Activated T-helper 17 cell treated with anti-CD3 and anti-CD28 coated beads, Interleukin-2, amount 50 U/mL, for 72 hours (primary cell): ENCODE measurements at regions not wholly inside any gene's neighbourhood (a gene's known extent, or its start where the extent isn't known, plus 50 kb on each side); places are given as distances from the start of the nearest gene placed in this dataset.

Experiments used
- ATAC-seq: fragments of 150-1000 bp; cut with Tn5 transposase; replicated peaks from 2 replicates; pipeline ENCODE4 v1.10.0; 2021; ENCODE audit warnings: mild to moderate bottlenecking, moderate library complexity
- H3K27ac Mint-ChIP-seq: one replicate; pipeline ENCODE4 v1.8.0; 2022; ENCODE audit warnings: mixed read lengths
- H3K27me3 Mint-ChIP-seq: one replicate; pipeline ENCODE4 v1.8.0; 2022; ENCODE audit warnings: mixed read lengths
- H3K36me3 Mint-ChIP-seq: one replicate; pipeline ENCODE4 v1.8.0; 2022; ENCODE audit warnings: low read depth, mild to moderate bottlenecking, mixed read lengths
- H3K4me1 Mint-ChIP-seq: one replicate; pipeline ENCODE4 v1.8.0; 2022; ENCODE audit warnings: mixed read lengths
- H3K4me3 Mint-ChIP-seq: one replicate; pipeline ENCODE4 v1.8.0; 2022; ENCODE audit warnings: mild to moderate bottlenecking, mixed read lengths
- H3K9me3 Mint-ChIP-seq: one replicate; pipeline ENCODE4 v1.8.0; 2022; ENCODE audit warnings: mixed read lengths

DNA sequence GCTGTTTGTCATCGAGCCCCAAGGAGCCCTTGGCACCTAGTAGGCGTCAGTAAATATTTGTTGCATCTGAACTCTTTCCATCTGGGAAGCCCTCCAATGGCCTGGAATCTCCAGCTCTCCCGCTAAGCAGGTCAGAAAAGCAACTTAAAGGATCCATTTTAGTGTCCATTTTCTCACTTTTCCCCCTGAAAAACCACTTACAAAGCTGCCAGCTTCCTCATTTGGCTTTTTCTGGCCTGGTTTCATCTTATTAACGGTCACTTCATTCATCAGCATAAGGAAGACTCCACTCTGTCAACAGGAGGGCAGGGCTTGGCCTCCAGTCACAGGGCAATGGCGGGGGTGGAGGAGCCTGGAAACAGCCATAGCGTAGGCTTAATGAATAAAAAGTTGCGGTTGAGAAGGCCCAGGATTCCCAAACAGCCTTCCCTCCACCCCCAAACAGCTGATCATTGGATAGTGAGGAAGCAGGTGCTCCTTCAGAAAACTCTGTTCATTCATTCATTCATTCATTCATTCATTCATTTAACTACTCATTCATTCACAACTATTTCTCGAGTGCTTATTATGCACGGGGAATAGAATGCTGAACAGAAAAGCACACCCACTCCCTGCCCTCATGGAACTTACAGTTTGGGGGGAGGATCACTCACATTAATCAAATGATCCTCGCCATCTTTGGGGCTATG, 104.5 kb upstream of the RCN1 start:
- H3K9me3 Mint-ChIP-seq: no peaks in the 10 kb centered on the region
- H3K27me3 Mint-ChIP-seq: peaks cover 40% of the 10 kb centered on the region
- no peak for ATAC-seq

DNA sequence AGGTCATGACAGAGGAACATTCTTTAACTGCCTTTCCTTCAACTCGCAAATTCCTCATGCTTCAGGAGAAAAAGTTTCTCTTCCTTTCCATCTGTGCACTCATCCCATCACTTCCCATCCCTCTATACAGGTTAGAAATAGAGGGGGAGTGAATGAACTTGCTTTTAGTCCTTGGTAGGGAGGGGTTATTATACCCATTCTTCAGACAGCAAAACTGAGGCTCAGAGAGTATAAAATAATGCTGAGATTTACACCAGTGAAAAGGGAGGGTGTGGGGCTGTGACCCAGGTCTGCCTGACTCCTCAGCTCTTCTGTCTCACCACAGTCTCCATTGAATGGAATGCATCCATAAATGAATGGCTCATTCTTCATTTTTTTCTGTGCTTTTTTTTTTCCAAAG, 109.4 kb upstream of the RCN1 start:
- no peaks in the 10 kb centered on the region for H3K9me3 Mint-ChIP-seq
- H3K4me1 Mint-ChIP-seq: no peaks in the 10 kb centered on the region
- no peak for ATAC-seq
- no peaks in the 10 kb centered on the region for H3K36me3 Mint-ChIP-seq
- peaks cover 33% of the 10 kb centered on the region for H3K27me3 Mint-ChIP-seq
- H3K27ac Mint-ChIP-seq: no peak overlapping the region
- H3K4me3 Mint-ChIP-seq: no peak overlapping the region

More for the DNA sequence above, 104.5 kb upstream of the RCN1 start:
- no peak overlapping the region for H3K4me3 Mint-ChIP-seq
- H3K4me1 Mint-ChIP-seq: no peaks in the 10 kb centered on the region
- H3K36me3 Mint-ChIP-seq: no peaks in the 10 kb centered on the region
- H3K27ac Mint-ChIP-seq: no peak overlapping the region

DNA sequence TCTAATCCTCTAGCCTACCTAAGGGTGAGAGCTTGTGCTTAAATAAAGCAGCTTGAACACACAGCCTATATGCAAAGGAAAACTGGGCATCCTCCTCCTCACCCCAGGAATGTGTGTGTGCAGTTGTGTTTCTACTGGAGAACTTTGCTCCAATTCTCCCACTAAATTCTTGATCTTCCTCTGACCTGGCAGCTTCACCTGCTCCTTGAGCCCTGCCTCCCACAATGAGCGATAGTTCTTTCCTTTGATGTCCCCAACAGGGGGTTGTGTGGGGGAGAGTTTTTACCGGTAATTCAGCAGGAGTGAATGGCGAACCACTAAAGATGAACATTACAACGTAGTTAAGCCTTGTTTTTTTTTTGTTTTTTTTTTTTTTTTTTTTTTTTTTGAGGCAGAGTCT, 113.5 kb upstream of the RCN1 start:
- Mint-ChIP-seq H3K4me3 (no peak overlapping the region), H3K27ac (no peak overlapping the region), H3K27me3 (peaks cover 30% of the 10 kb centered on the region), H3K9me3 (no peaks in the 10 kb centered on the region), H3K36me3 (no peaks in the 10 kb centered on the region), H3K4me1 (no peaks in the 10 kb centered on the region)
- ATAC-seq: no peak

DNA sequence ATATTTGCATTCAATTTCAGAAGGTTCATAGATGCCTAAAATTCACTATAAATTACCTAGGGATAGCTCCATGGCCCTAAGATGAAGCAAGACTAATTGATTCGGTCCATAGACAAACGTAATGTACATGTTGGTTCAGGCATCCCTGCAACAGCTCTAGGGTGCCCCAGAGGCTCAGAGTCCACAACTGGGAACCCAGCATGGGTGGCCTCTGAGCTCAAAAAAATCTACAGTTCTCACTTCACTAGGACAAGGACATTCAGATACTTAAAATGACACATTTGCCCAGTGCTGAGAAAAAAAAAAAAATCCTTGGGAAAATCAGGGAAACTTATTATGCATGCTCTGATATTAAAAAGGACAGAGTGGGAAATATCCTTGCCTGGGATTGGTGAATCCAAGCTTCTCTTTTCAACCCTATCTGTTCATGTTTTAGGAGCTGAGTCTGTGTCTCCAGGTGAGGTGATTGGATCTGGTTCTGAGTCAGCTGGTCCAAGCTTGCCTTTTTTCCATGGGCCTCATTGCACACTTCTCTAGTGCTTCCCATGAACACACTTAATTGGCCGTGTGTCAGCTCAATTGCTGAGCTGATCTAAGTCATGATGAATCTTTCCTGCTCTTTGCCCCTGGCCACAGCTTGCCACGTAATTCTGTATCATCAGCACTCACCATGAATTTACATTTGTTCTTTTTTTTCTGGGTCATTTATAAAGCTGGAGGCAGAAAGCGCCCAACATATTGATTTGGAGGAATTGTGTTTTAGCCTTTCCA, 116.3 kb upstream of the RCN1 start:
- no peaks in the 10 kb centered on the region for H3K9me3 Mint-ChIP-seq
- no peaks in the 10 kb centered on the region for H3K4me1 Mint-ChIP-seq
- H3K36me3 Mint-ChIP-seq: no peaks in the 10 kb centered on the region
- no peak overlapping the region for H3K4me3 Mint-ChIP-seq
- ATAC-seq: peak; percentile 51
- H3K27ac Mint-ChIP-seq: no peak overlapping the region
- peaks cover 19% of the 10 kb centered on the region for H3K27me3 Mint-ChIP-seq

DNA sequence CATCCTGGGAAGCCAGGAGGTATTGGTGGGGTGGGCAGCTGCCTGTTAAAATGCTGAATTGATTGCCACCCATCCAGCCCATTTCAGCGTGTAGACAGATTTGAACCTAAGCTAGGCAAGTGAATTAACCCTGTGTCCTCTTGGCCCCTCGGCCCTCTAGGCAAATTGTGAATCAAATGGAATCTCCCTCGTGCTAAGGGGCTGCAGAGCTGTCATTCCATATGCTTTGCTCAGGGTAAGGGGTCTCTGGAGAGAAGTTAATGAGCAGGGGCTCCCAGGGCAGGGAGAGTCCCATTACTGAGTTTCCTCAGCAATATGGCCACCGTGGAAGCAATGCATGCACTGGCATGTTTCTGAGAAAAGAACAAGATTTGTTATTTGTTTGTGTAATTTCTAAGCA, 117.7 kb upstream of the RCN1 start:
- no peak for ATAC-seq
- Mint-ChIP-seq H3K36me3 (no peaks in the 10 kb centered on the region), H3K4me3 (no peak overlapping the region), H3K27ac (no peak overlapping the region), H3K27me3 (peaks cover 21% of the 10 kb centered on the region), H3K9me3 (no peaks in the 10 kb centered on the region), H3K4me1 (no peaks in the 10 kb centered on the region)

DNA sequence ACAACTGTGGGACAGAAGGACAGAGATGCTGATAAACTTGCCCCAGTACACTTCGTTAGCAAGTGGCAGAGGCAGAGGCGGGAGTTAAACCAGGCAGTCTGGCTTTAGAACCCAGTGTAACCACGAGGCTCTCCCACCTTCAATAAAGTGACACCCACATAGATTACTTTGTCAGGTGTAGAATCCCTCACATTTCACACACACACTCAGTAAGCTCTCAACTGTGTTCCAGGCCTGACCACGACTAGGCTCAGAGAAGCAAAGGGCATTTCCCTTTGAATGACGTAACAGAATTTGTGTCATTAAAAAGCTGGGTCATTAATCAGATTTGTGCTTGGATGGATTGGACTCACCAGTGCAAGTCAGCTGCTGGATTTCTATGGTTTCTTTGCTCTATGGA, 118.3 kb upstream of the RCN1 start:
- Mint-ChIP-seq H3K4me1 (no peaks in the 10 kb centered on the region), H3K27ac (no peak overlapping the region), H3K4me3 (no peak overlapping the region), H3K27me3 (peaks cover 16% of the 10 kb centered on the region), H3K9me3 (no peaks in the 10 kb centered on the region), H3K36me3 (no peaks in the 10 kb centered on the region)
- ATAC-seq: no peak

DNA sequence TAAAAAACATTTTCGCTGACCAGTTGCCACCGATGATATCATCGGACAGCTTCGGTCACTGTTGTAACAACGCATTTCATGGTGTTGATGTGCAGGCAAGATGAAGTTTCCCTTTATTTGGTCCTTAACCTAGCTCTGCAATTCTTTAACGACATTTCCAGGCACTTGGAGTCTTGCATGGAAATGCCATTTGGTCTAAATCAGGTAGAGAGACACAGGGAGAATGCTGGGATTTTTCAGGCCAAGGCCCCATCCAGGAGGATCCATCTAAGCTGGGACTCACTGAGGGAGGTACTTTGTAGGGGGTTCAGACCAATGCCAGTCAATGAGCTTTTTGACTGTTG, 121.5 kb upstream of the RCN1 start:
- Mint-ChIP-seq H3K4me3 (no peak overlapping the region), H3K27ac (no peak overlapping the region), H3K9me3 (no peaks in the 10 kb centered on the region), H3K4me1 (no peaks in the 10 kb centered on the region), H3K27me3 (peaks cover 8% of the 10 kb centered on the region), H3K36me3 (no peaks in the 10 kb centered on the region)
- no peak for ATAC-seq

DNA sequence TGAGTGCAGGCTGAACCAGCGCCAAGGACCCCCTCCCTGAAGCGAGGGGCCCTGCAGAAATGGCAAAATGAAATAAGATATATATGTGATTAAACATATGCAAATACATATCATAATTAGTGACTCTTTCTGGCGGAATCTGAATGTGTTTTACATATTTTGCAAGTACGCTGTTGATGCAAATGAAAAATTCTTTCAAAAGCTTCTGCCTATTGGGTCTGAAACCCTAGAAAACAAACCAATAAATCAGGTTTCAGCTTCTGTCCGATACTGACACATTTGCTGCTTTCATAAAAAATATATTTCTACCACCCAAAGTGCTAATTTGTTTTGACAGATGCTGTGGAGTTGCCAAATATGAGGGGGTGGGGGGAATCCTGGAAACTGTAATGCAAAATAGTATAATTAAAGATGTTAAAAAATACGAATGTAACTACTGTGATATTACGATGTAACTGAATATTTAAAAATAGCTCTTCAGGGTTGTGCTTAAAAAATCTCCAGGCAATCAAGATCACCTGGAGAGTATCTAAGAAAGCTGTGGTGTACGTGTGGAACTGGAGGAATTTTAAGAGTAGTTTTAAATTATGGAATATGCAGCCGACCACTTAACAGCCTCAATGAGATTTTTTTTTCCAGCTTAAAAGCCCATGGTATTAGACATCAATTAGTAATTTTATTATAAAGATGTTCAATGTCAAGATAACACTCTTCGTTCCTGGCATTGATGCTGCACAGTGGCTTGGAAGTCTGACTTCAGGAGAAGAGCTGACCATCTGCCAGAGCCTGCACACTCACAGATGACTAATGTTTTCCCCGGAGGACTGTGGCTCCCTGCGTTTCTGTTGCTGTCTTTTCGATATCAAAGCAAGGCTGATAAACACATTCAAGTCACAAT, 122.2 kb upstream of the RCN1 start:
- H3K27me3 Mint-ChIP-seq: peaks cover 6% of the 10 kb centered on the region
- H3K9me3 Mint-ChIP-seq: no peaks in the 10 kb centered on the region
- no peaks in the 10 kb centered on the region for H3K36me3 Mint-ChIP-seq
- ATAC-seq: no peak
- H3K4me1 Mint-ChIP-seq: no peaks in the 10 kb centered on the region
- no peak overlapping the region for H3K4me3 Mint-ChIP-seq
- no peak overlapping the region for H3K27ac Mint-ChIP-seq

DNA sequence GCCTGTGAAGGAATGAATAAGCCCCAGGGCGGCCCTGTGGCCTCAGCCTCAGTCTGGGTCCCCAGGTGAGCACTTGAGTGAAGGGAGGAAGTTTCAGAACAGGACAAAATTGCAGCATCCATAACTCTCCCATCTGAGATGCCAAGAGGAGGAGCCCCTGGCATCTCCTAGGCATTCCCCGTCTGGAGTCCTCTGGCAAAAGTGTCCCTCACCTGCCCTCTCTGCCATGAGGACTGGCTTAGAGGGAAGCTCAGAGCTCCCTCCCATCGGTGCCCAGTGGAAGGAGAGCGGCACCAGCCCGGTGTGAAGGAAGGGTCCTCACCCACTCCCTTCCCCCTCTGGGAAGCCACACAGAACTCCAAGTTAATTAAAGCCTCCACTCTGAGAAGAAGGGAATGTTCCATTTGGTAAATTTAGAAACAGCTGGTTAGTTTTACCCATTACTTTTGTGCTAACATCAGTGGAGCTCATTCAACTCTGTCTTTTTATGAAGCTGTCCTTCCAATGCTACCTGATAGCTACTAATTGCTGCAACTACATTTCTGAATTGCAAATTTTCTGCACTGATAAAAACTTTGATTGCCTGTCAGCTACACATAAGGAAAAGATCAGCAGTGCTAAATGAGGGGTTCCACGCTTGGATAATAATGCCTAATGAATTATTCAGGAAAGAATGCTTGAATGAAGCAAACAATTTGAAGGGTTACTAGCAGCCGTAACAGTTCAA, 123.3 kb upstream of the RCN1 start:
- no peak overlapping the region for H3K4me3 Mint-ChIP-seq

DNA sequence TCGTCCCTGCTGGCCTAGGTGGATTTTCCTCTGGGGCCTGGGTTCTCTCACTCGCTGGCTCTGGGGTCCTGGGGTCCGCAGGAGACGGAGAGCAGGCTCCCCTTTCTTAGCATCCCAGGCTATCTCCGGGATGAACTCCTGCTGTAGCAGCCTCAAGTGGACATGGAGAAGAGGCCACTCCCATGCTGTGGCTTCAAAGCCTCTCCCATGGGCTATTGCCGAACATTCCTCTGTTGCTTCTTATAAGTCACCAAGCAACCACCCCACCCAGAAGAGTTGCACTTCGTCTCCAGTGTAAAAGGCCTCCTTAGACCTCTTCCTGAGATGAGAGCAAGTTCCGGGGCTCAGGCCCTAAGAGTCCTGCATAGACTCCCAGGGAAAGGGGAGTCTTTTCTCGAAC, 124.0 kb upstream of the RCN1 start:
- no peak for ATAC-seq
- Mint-ChIP-seq H3K27me3 (peaks cover 3% of the 10 kb centered on the region), H3K27ac (no peak overlapping the region), H3K36me3 (no peaks in the 10 kb centered on the region), H3K4me3 (no peak overlapping the region), H3K4me1 (no peaks in the 10 kb centered on the region), H3K9me3 (no peaks in the 10 kb centered on the region)

More for the DNA sequence above, 123.3 kb upstream of the RCN1 start:
- Mint-ChIP-seq H3K9me3 (no peaks in the 10 kb centered on the region), H3K27ac (no peak overlapping the region), H3K4me1 (no peaks in the 10 kb centered on the region), H3K27me3 (peaks cover 3% of the 10 kb centered on the region), H3K36me3 (no peaks in the 10 kb centered on the region)
- ATAC-seq: no peak

DNA sequence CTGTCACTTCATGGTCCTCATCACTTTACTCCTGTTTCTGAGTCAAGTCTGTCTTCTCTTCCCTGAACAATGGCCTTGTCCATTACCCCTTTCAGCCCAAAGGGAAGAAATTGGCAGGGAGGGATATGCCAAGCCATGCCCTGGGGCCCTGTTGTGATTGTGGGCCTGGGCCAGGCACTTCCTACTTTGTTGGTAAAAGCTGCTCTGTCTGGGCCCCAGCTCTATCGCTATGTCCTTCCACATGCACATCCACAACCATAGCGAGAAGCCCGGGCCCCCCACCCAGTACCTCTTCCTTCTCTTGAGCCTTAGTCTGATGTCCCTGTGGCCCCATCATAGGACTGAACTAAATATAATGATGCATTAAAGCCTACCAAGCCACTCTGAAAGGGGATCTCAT, 126.7 kb upstream of the RCN1 start:
- Mint-ChIP-seq H3K9me3 (no peaks in the 10 kb centered on the region), H3K27ac (no peak overlapping the region), H3K4me3 (no peak overlapping the region), H3K4me1 (no peaks in the 10 kb centered on the region), H3K27me3 (peaks cover 2% of the 10 kb centered on the region), H3K36me3 (no peaks in the 10 kb centered on the region)
- no peak for ATAC-seq

DNA sequence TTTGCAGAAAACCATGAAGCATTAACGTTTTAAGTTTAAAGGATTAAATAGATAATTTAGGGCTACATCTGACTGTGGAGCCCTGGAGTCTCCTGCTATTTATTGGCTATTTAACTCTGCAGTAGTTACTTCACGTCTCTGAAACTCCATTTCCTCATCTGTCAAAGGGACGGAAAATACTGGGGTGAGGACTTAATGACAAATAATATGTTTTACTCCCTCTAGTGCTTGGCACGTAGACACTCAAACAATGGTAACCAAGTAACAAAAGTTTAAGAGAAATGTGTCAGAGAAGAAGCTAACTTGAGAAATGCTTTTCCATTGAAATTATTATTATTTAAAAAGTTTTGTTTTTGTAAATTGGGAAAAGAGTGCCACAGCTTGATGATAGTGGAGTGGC, 130.7 kb upstream of the RCN1 start:
- no peaks in the 10 kb centered on the region for H3K27me3 Mint-ChIP-seq
- H3K36me3 Mint-ChIP-seq: no peaks in the 10 kb centered on the region
- no peak for ATAC-seq
- no peak overlapping the region for H3K27ac Mint-ChIP-seq
- no peaks in the 10 kb centered on the region for H3K9me3 Mint-ChIP-seq
- H3K4me1 Mint-ChIP-seq: no peaks in the 10 kb centered on the region
- no peak overlapping the region for H3K4me3 Mint-ChIP-seq

DNA sequence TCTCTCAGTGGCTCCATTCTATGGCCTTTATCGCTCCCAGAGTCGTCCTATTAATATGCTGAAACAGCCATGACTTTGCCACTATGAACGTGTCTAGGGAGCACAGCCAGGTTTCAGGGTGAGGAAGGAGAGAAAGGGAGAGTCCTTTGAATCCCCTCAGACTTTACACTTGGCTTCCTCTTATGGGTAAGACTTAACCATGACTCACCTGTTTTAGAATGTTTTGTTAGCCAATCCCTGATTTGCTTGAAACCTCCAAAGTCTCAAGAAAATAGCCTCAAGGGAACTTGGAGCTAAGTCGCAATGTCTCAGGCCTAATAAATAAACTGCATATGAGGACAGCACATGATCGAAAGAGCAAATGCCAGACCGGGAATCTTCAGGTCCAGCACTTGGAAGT, 131.2 kb upstream of the RCN1 start:
- no peaks in the 10 kb centered on the region for H3K4me1 Mint-ChIP-seq
- H3K9me3 Mint-ChIP-seq: no peaks in the 10 kb centered on the region
- no peaks in the 10 kb centered on the region for H3K36me3 Mint-ChIP-seq
- no peak overlapping the region for H3K27ac Mint-ChIP-seq
- no peaks in the 10 kb centered on the region for H3K27me3 Mint-ChIP-seq
- ATAC-seq: no peak
- no peak overlapping the region for H3K4me3 Mint-ChIP-seq

DNA sequence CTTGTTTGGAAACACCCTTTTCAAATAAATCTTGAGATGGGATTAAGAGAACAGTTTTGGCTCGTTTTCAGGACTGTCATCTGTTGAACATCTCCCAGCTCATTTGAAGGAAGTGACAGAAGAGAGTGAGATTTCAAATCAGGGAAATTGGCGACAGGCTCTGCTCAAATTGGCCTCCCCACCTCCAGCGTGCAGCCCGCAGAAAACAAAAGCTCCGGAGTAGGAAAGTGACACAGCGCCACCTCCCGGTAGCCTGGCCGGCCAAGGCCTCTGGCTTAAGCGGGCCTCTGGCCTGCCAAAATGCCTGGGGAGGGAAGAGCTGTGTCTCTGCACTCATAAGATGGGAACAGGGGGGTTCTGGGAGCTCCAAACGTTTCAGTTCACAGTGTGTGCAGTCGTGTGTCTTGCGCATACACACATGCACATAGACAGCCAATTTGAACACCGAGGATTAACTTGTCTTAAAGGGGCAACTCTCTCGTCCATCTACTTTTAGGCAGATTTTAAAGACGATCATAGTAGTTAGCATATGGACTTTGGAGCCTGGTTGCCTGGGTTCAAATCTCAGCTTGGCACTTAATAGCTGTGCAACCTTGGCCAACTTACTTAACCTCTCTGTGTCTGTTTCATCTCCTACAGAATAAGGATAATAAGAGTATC, 132.7 kb upstream of the RCN1 start:
- no peak overlapping the region for H3K27ac Mint-ChIP-seq
- H3K4me3 Mint-ChIP-seq: no peak overlapping the region
- no peaks in the 10 kb centered on the region for H3K27me3 Mint-ChIP-seq
- H3K36me3 Mint-ChIP-seq: no peaks in the 10 kb centered on the region
- H3K9me3 Mint-ChIP-seq: no peaks in the 10 kb centered on the region
- ATAC-seq: peak; percentile 52
- no peaks in the 10 kb centered on the region for H3K4me1 Mint-ChIP-seq
